Activated T-helper 2 cell treated with anti-CD3 and anti-CD28 coated beads, Interferon-gamma antibody, Interleukin-2, Interleukin-4, amounts not matched to agents 10 μg/mL and 5 μg/mL and 100 μg/mL, durations not matched to agents 14 hours and 24 hours and 36 hours (primary cell): ENCODE measurements at regions not wholly inside any gene's neighbourhood (a gene's known extent, or its start where the extent isn't known, plus 50 kb on each side); places are given as distances from the start of the nearest gene placed in this dataset.

Experiments used
- DNase-seq: peaks from one replicate; pipeline ENCODE4 v3.0.0; 2021; ENCODE audit warnings: low spot score
- H3K27ac Mint-ChIP-seq: one replicate; pipeline ENCODE4 v1.8.0; 2021; ENCODE audit warnings: mixed read lengths
- H3K27me3 Mint-ChIP-seq: one replicate; pipeline ENCODE4 v1.8.0; 2021; ENCODE audit warnings: low read depth, mixed read lengths
- H3K36me3 Mint-ChIP-seq: one replicate; pipeline ENCODE4 v1.8.0; 2021; ENCODE audit warnings: low read depth, mixed read lengths
- H3K4me1 Mint-ChIP-seq: one replicate; pipeline ENCODE4 v1.8.0; 2021; ENCODE audit warnings: low read depth, mixed read lengths
- H3K4me3 Mint-ChIP-seq: one replicate; pipeline ENCODE4 v1.8.0; 2021; ENCODE audit warnings: low read depth, mild to moderate bottlenecking, moderate library complexity, mixed read lengths
- H3K9me3 Mint-ChIP-seq: one replicate; pipeline ENCODE4 v1.8.0; 2021; ENCODE audit warnings: mixed read lengths
- intact Hi-C: fragments of 100-400 bp; cut with micrococcal nuclease; formaldehyde crosslinking; loops from one replicate; pipeline ENCODE4 v1.15.1; 2023

- no peaks in the 10 kb centered on the region for H3K9me3 Mint-ChIP-seq
- no peaks in the 10 kb centered on the region for H3K36me3 Mint-ChIP-seq
- H3K27ac Mint-ChIP-seq: no peak overlapping the region
- no peak for DNase-seq
- no peak overlapping the region for H3K4me3 Mint-ChIP-seq
- intact Hi-C loops: no loop called here
- H3K4me1 Mint-ChIP-seq: no peaks in the 10 kb centered on the region
- H3K27me3 Mint-ChIP-seq: no peaks in the 10 kb centered on the region
These were observed 247.5 kb downstream of the TFCP2L1 start for GRCh38 chr2:121037480-121037879.

DNA sequence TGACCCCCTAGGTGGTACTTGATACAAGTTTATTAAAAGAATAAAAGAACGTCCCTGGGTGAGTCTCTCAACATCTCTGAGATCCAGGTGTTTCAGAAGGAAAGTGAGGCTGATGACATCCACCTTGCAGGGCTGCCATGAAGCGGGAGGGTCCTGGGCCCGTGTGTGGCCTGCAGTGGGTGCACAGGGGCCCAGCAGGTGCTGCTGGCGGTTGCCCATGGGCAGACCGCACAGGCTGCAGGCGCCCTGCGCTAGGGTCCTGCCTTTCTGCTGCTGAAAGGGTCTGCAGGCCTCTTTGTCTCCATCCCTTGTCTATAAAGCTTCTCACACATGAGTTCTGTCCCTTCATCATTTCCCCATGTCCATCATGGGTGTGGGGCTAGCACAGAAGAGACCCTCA is 247.0 kb downstream of the TFCP2L1 start:
- no peak overlapping the region for H3K4me3 Mint-ChIP-seq
- H3K9me3 Mint-ChIP-seq: no peaks in the 10 kb centered on the region
- no peak overlapping the region for H3K27ac Mint-ChIP-seq
- intact Hi-C loops: no loop called here
- H3K27me3 Mint-ChIP-seq: no peaks in the 10 kb centered on the region
- H3K36me3 Mint-ChIP-seq: no peaks in the 10 kb centered on the region
- no peaks in the 10 kb centered on the region for H3K4me1 Mint-ChIP-seq
- DNase-seq: no peak

DNA sequence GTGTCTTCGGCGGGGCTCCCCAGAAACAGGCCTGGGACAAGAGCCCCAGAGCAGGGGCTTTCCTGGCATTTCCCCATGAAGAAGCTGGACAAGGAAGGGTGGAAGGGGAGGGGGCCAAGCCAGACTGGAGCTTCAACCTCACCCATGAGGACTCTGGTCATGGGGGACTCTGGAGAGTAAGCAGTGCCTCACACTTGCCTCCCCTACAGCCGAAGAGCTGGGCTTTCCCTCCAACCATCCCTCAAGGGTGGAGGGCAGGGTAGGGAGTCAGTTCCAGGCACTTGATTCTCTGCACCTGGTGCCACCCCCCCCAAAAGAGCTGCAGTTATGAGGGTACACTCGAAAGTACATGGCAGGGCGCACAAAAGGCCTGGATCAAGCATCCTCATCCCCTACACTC is 246.6 kb downstream of the TFCP2L1 start:
- no peaks in the 10 kb centered on the region for H3K9me3 Mint-ChIP-seq
- no peaks in the 10 kb centered on the region for H3K27me3 Mint-ChIP-seq
- H3K4me1 Mint-ChIP-seq: no peaks in the 10 kb centered on the region
- DNase-seq: no peak
- H3K4me3 Mint-ChIP-seq: no peak overlapping the region
- intact Hi-C loops: no loop called here
- no peaks in the 10 kb centered on the region for H3K36me3 Mint-ChIP-seq
- no peak overlapping the region for H3K27ac Mint-ChIP-seq

- Mint-ChIP-seq H3K4me3 (no peak overlapping the region), H3K27me3 (no peaks in the 10 kb centered on the region), H3K27ac (no peak overlapping the region), H3K9me3 (no peaks in the 10 kb centered on the region), H3K36me3 (no peaks in the 10 kb centered on the region), H3K4me1 (no peaks in the 10 kb centered on the region)
- intact Hi-C loops: no loop called here
- no peak for DNase-seq
These were observed 245.9 kb downstream of the TFCP2L1 start for GRCh38 chr2:121038891-121039616.

DNA sequence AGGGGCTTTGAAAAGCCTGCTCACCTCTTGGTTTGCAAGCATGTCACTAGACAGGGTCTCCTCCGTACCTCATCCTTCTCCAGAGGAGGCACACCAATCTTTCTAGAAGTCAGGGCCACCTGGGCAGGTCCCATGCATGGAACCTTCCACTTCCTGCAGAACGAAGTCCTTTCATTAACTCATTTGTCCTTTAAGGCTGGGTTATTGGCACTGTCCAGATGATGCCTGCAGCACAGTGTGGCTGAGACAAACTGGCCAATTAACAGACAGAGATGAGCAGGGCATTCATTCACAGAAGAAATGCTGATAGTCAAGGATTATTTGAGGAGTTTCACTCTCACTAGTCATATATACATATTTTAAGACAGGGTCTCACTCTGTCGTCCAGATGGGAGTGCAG is 245.3 kb downstream of the TFCP2L1 start:
- intact Hi-C loops: no loop called here
- Mint-ChIP-seq H3K27me3 (no peaks in the 10 kb centered on the region), H3K36me3 (no peaks in the 10 kb centered on the region)

GRCh38 chr2:121041516-121041915 is 243.5 kb downstream of the TFCP2L1 start:
- intact Hi-C loops: no loop called here
- no peak for DNase-seq
- Mint-ChIP-seq H3K9me3 (no peaks in the 10 kb centered on the region), H3K36me3 (no peaks in the 10 kb centered on the region), H3K4me1 (no peaks in the 10 kb centered on the region), H3K27ac (no peak overlapping the region), H3K4me3 (no peak overlapping the region), H3K27me3 (no peaks in the 10 kb centered on the region)

More for the DNA sequence above, 245.3 kb downstream of the TFCP2L1 start:
- no peaks in the 10 kb centered on the region for H3K4me1 Mint-ChIP-seq
- H3K27ac Mint-ChIP-seq: no peak overlapping the region
- no peak for DNase-seq
- H3K4me3 Mint-ChIP-seq: no peak overlapping the region
- H3K9me3 Mint-ChIP-seq: no peaks in the 10 kb centered on the region

DNA sequence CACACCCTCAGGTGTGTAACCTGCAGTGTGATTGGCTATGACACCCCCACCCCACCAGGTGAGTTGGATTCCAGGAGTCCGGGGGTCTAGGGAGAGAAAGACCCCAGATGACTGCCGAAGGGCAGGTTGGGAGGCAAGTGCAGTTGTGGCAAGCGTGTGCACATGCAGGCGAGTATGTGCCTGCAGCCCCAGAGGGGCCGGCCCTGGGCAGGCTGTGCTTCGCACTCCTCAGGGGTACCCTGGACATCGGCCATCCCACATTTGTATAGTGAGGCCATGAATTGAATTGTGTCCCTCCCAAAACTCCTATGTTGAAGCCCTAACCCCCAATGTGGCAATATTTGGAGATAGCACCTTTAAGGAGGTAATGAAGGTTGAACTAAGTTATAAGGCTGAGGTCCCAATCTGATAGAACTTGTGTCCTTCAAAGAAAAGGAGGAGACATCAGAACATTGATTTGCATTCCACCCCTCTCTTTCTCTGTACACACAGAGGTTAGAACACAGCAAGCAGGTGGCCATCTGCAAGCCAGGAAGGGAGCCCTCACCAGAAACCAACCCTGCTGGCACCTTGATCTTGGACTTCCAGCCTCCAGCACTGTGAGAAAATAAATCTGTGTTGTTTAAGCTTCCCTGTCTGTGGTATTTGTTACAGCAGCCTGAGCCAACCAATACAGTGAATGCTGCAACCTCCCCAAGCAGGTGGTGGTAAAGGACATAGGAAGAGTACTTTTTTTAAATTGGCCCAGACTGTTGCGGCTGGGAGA is 241.8 kb downstream of the TFCP2L1 start:
- intact Hi-C loops: no loop called here
- Mint-ChIP-seq H3K9me3 (no peaks in the 10 kb centered on the region), H3K27me3 (no peaks in the 10 kb centered on the region), H3K4me3 (no peak overlapping the region), H3K27ac (no peak overlapping the region), H3K36me3 (no peaks in the 10 kb centered on the region), H3K4me1 (no peaks in the 10 kb centered on the region)
- DNase-seq: no peak

DNA sequence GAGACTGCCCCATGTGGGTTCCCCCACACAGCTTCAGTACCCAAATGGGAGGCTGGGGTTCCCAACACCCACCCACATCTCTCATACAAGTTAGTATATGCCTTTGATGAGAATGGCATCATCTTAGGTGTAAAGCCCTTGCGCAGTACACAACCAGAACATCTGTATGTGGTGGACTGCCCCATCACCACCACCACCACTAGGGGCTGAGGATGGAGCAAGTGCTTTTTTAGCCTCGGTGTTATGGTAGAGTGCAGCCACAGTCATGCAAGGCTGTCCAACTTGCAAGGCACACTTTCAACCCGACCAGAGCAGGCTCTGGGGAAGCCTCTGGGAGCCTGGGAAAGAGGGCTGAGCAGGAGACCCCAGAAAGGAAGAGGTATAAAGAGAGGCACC is 241.2 kb downstream of the TFCP2L1 start:
- H3K27me3 Mint-ChIP-seq: no peaks in the 10 kb centered on the region
- H3K36me3 Mint-ChIP-seq: no peaks in the 10 kb centered on the region
- intact Hi-C loops: no loop called here
- no peak for DNase-seq
- H3K27ac Mint-ChIP-seq: no peak overlapping the region
- H3K4me3 Mint-ChIP-seq: no peak overlapping the region
- H3K4me1 Mint-ChIP-seq: no peaks in the 10 kb centered on the region
- H3K9me3 Mint-ChIP-seq: no peaks in the 10 kb centered on the region

- DNase-seq: no peak
- no peaks in the 10 kb centered on the region for H3K4me1 Mint-ChIP-seq
- no peak overlapping the region for H3K4me3 Mint-ChIP-seq
- H3K9me3 Mint-ChIP-seq: no peaks in the 10 kb centered on the region
- no peaks in the 10 kb centered on the region for H3K27me3 Mint-ChIP-seq
- H3K27ac Mint-ChIP-seq: no peak overlapping the region
- H3K36me3 Mint-ChIP-seq: no peaks in the 10 kb centered on the region
- intact Hi-C loops: no loop called here
These were observed 240.6 kb downstream of the TFCP2L1 start for GRCh38 chr2:121044412-121044811.

GRCh38 chr2:121045245-121045644 is 239.8 kb downstream of the TFCP2L1 start:
- Mint-ChIP-seq H3K4me1 (no peaks in the 10 kb centered on the region), H3K27me3 (no peaks in the 10 kb centered on the region), H3K9me3 (no peaks in the 10 kb centered on the region), H3K4me3 (no peak overlapping the region), H3K27ac (no peak overlapping the region), H3K36me3 (no peaks in the 10 kb centered on the region)
- intact Hi-C loops: no loop called here
- no peak for DNase-seq

DNA sequence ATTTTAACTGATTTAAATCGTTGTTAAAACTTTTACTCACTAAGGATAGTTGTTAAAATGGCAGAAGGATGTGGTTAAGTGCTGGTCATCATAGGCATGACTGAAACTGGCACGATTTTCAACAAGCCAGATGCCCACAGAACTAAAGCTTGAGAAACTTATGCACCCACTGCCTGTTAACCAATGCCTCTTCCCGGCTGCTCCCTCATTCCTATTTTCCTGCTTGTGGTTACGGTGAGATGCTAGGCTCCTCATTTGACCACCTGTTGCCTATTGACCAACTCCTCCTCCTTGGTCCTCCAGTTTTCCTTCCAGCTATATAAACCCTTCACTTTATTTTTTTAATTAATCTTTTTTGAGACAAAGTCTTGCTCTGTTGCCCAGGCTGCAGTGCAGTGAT is 238.7 kb downstream of the TFCP2L1 start:
- Mint-ChIP-seq H3K4me1 (no peaks in the 10 kb centered on the region), H3K9me3 (no peaks in the 10 kb centered on the region), H3K27me3 (no peaks in the 10 kb centered on the region), H3K36me3 (no peaks in the 10 kb centered on the region), H3K4me3 (no peak overlapping the region), H3K27ac (no peak overlapping the region)
- intact Hi-C loops: no loop called here
- DNase-seq: no peak

DNA sequence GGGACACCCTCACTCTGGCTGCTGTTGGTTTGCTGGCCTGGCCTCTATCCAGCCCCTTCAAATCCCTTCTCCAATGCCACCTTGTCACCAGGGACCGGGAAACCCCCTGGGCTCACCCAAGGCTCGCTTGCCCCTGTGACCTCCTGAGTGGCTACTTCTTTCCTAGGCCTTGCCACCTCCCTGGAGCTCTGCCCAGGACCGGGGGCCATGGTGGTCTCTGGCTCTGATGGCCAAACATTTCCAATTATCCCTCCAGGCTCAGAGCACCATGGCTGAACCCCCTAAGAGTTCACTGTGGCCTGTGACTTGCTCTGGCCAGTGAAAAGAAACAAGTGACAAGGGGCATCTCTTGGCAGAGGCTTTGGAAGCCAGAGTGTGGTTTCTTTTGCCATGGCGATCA is 237.6 kb downstream of the TFCP2L1 start:
- no peak for DNase-seq
- H3K9me3 Mint-ChIP-seq: no peaks in the 10 kb centered on the region
- H3K27ac Mint-ChIP-seq: no peak overlapping the region
- H3K4me1 Mint-ChIP-seq: no peaks in the 10 kb centered on the region
- intact Hi-C loops: no loop called here
- H3K36me3 Mint-ChIP-seq: no peaks in the 10 kb centered on the region
- no peaks in the 10 kb centered on the region for H3K27me3 Mint-ChIP-seq
- H3K4me3 Mint-ChIP-seq: no peak overlapping the region

GRCh38 chr2:121049131-121049530 is 235.9 kb downstream of the TFCP2L1 start:
- H3K4me3 Mint-ChIP-seq: no peak overlapping the region
- H3K4me1 Mint-ChIP-seq: no peaks in the 10 kb centered on the region
- H3K36me3 Mint-ChIP-seq: no peaks in the 10 kb centered on the region
- no peak overlapping the region for H3K27ac Mint-ChIP-seq
- no peak for DNase-seq
- intact Hi-C loops: no loop called here
- H3K27me3 Mint-ChIP-seq: no peaks in the 10 kb centered on the region
- no peaks in the 10 kb centered on the region for H3K9me3 Mint-ChIP-seq
